B cell (primary cell): ENCODE measurements at regions not wholly inside any gene's neighbourhood (a gene's known extent, or its start where the extent isn't known, plus 50 kb on each side); places are given as distances from the start of the nearest gene placed in this dataset.

Source experiments
- ATAC-seq: fragments of 200-7000 bp; cut with Tn5 transposase; one replicate; pipeline ENCODE4 v1.10.0; 2021; ENCODE audit warnings: low read depth, mild to moderate bottlenecking, moderate number of reproducible peaks, moderate library complexity
- CTCF ChIA-PET: fragments of 350-600 bp; sonication (Branson Sonifier 250); formaldehyde crosslinking; loops from one replicate; lab custom pipeline; 2021; ENCODE audit warnings: antibody characterized with exemption, inconsistent platforms; lab: Charles Lee
- POLR2A ChIA-PET: fragments of 350-600 bp; sonication (Branson Sonifier 250); formaldehyde crosslinking; loops from one replicate; lab custom pipeline; 2021; ENCODE audit warnings: antibody characterized with exemption; lab: Charles Lee
- DNase-seq: peaks from one replicate; pipeline ENCODE4 v3.0.0; 2013
- H2AFZ ChIP-seq: 2 replicates; pipeline ENCODE4 v1.6.1; 2012; ENCODE audit warnings: mild to moderate bottlenecking, low read depth, low read length; ENCODE audit not compliant: insufficient read depth, poor library complexity, severe bottlenecking
- H3K27ac ChIP-seq, 2 donors: 1 replicate in 1 of 2; 2 replicates in 1 of 2; pipeline ENCODE4 v1.5.1; 2012 to 2013; ENCODE audit warnings: low read length in 2 of 2, mild to moderate bottlenecking in 2 of 2, moderate library complexity in 1 of 2
- H3K27me3 ChIP-seq, 4 experiments: fragments of 200-600 bp in 1 of 4; sonication (generic) in 1 of 4; replicated peaks in 1 of 4; 1 replicate in 2 of 4; 2 replicates in 2 of 4; pipeline versions ENCODE4 v1.6.1 to v1.7.0; 2013 to 2016; ENCODE audit warnings: low read length in 3 of 4, mild to moderate bottlenecking in 2 of 4, mixed read lengths in 1 of 4, moderate library complexity in 1 of 4; ENCODE audit not compliant: insufficient read depth in 4 of 4, control insufficient read depth in 3 of 4; ENCODE audit errors: control extremely low read depth in 1 of 4
- H3K36me3 ChIP-seq, 2 experiments: replicated peaks in 1 of 2; 1 replicate in 1 of 2; 2 replicates in 1 of 2; pipeline versions ENCODE4 v1.6.1 to v1.7.1; 2013; ENCODE audit warnings: low read length in 1 of 2; ENCODE audit not compliant: insufficient read depth in 2 of 2, control insufficient read depth in 1 of 2; ENCODE audit errors: control extremely low read depth in 1 of 2, extremely low read depth in 1 of 2
- H3K4me1 ChIP-seq, 2 donors: fragments of 200-600 bp in 1 of 2; sonication (generic) in 1 of 2; 1 replicate in 1 of 2; 2 replicates in 1 of 2; pipeline versions ENCODE4 v1.5.1 to v1.6.1; 2013 to 2017; ENCODE audit warnings: low read length in 2 of 2; ENCODE audit not compliant: control insufficient read depth in 2 of 2, insufficient read depth in 2 of 2
- H3K4me2 ChIP-seq: replicated peaks from 2 replicates; pipeline ENCODE3; 2012; ENCODE audit warnings: mild to moderate bottlenecking, low read depth, low read length; ENCODE audit not compliant: poor library complexity, severe bottlenecking
- H3K4me3 ChIP-seq, 5 experiments: fragments of 200-600 bp in 1 of 5; sonication (generic) in 1 of 5; 1 replicate in 3 of 5; 2 replicates in 2 of 5; pipeline versions ENCODE4 v1.5.1 to v1.7.0; 2011 to 2016; ENCODE audit warnings: low read length in 4 of 5, mild to moderate bottlenecking in 4 of 5, low read depth in 2 of 5, control low read depth in 1 of 5, moderate library complexity in 1 of 5; ENCODE audit not compliant: insufficient read depth in 1 of 5; ENCODE audit errors: control extremely low read depth in 1 of 5, extremely low read depth in 1 of 5
- H3K79me2 ChIP-seq: fragments of 200-600 bp; sonication (generic); one replicate; pipeline ENCODE4 v1.6.0; 2016; ENCODE audit warnings: low read length; ENCODE audit not compliant: control insufficient read depth, insufficient read depth
- H3K9ac ChIP-seq: fragments of 200-600 bp; sonication (generic); 2 replicates; pipeline ENCODE4 v1.6.1; 2017; ENCODE audit warnings: mild to moderate bottlenecking, low read length, moderate library complexity
- H3K9me3 ChIP-seq, 3 donors: one replicate each; pipeline versions ENCODE4 v1.6.1 to v1.7.1; 2013; ENCODE audit warnings: low read length in 2 of 3; ENCODE audit not compliant: control insufficient read depth in 2 of 3, insufficient read depth in 1 of 3; ENCODE audit errors: control extremely low read depth in 1 of 3
- H4K20me1 ChIP-seq: 2 replicates; pipeline ENCODE4 v1.6.0; 2012; ENCODE audit warnings: mild to moderate bottlenecking, low read length; ENCODE audit not compliant: insufficient read depth, control insufficient read depth, poor library complexity, severe bottlenecking
- H3K27ac Mint-ChIP-seq: one replicate; pipeline ENCODE4 v1.8.0; 2021; ENCODE audit warnings: mixed read lengths
- H3K27me3 Mint-ChIP-seq: one replicate; pipeline ENCODE4 v1.8.0; 2021; ENCODE audit warnings: mixed read lengths
- H3K4me1 Mint-ChIP-seq: one replicate; pipeline ENCODE4 v1.8.0; 2021; ENCODE audit warnings: mixed read lengths
- H3K4me3 Mint-ChIP-seq: one replicate; pipeline ENCODE4 v1.8.0; 2021; ENCODE audit warnings: mixed read lengths
- H3K9me3 Mint-ChIP-seq: one replicate; pipeline ENCODE4 v1.8.0; 2022; ENCODE audit warnings: mixed read lengths; ENCODE audit not compliant: insufficient read depth
- EZH2 ChIP-seq: IDR thresholded peaks from 2 replicates; pipeline ENCODE4 v1.6.1; 2012; ENCODE audit warnings: borderline replicate concordance, low read depth, mild to moderate bottlenecking, moderate library complexity, low read length; ENCODE audit not compliant: insufficient read depth, poor library complexity, severe bottlenecking
- WGBS: methylation state at CpG from one replicate; pipeline ENCODE4 v1.1.5; 2013; ENCODE audit warnings: missing lambda C conversion rate; ENCODE audit not compliant: insufficient coverage; 5-methylcytosine and 5-hydroxymethylcytosine counted together
- intact Hi-C: fragments of 100-400 bp; cut with micrococcal nuclease; formaldehyde crosslinking; loops from one replicate; pipeline ENCODE4 v1.10.0; 2022
- TF ChIP-seq, protein P1 (sequence below): fragments of 200-600 bp; IDR thresholded peaks from one replicate; pipeline ENCODE4 v1.8.0; 2022; ENCODE audit warnings: antibody characterized with exemption, mild to moderate bottlenecking

DNA sequence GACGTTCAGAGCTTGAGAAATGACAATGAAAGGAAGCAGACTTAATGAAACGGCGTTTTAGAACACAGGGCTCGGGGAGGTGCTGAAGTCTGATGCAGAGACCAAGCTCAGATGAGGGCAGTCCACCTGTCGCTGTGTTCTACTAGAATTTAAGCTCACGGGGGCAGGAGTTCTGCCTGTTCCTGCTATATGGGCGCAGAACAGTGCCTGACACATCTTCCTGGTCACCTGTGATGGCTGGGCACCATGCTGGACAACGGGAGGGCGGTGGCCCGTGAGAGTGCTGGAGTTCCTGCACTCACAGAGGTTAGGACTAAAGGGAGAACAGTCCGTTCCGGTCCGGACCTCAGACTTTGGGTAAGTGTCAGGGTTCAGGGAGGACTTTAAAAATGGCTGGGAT, 130.6 kb downstream of the ERMARD start:
- H3K27ac ChIP-seq: no peak overlapping the region
- no peak overlapping the region for H3K4me2 ChIP-seq
- H3K4me1 ChIP-seq: no peaks in the 10 kb centered on the region
- no peaks in the 10 kb centered on the region for H3K9me3 ChIP-seq
- peaks cover 42% of the 10 kb centered on the region for H3K27me3 Mint-ChIP-seq
- ChIA-PET POLR2A (no interaction called here), CTCF (interaction anchor here (0.9 kb wide), 1 partner anchor 50 kb away, joined by 3 read pairs; no protein-coding TSS in a partner anchor)
- no peaks in the 10 kb centered on the region for H3K36me3 ChIP-seq
- no peak overlapping the region for H3K4me3 ChIP-seq
- no peak for DNase-seq
- 82% methylated on average over 13 of the region's 13 CpGs for WGBS
- H3K27me3 ChIP-seq: peaks cover 0 to 17% (median 6%) of the 10 kb centered on the region in 4 experiments
- TF ChIP-seq, protein P1, sequence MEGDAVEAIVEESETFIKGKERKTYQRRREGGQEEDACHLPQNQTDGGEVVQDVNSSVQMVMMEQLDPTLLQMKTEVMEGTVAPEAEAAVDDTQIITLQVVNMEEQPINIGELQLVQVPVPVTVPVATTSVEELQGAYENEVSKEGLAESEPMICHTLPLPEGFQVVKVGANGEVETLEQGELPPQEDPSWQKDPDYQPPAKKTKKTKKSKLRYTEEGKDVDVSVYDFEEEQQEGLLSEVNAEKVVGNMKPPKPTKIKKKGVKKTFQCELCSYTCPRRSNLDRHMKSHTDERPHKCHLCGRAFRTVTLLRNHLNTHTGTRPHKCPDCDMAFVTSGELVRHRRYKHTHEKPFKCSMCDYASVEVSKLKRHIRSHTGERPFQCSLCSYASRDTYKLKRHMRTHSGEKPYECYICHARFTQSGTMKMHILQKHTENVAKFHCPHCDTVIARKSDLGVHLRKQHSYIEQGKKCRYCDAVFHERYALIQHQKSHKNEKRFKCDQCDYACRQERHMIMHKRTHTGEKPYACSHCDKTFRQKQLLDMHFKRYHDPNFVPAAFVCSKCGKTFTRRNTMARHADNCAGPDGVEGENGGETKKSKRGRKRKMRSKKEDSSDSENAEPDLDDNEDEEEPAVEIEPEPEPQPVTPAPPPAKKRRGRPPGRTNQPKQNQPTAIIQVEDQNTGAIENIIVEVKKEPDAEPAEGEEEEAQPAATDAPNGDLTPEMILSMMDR: no peak
- TF ChIP-seq EZH2: no peak
- H4K20me1 ChIP-seq: no peaks in the 10 kb centered on the region
- H3K4me1 Mint-ChIP-seq: no peaks in the 10 kb centered on the region
- H3K27ac Mint-ChIP-seq: no peak overlapping the region
- H3K9ac ChIP-seq: no peak overlapping the region
- H2AFZ ChIP-seq: no peak overlapping the region
- intact Hi-C loops: no loop called here
- ATAC-seq: no peak
- no peaks in the 10 kb centered on the region for H3K79me2 ChIP-seq
- H3K9me3 Mint-ChIP-seq: no peaks in the 10 kb centered on the region
- no peak overlapping the region for H3K4me3 Mint-ChIP-seq

DNA sequence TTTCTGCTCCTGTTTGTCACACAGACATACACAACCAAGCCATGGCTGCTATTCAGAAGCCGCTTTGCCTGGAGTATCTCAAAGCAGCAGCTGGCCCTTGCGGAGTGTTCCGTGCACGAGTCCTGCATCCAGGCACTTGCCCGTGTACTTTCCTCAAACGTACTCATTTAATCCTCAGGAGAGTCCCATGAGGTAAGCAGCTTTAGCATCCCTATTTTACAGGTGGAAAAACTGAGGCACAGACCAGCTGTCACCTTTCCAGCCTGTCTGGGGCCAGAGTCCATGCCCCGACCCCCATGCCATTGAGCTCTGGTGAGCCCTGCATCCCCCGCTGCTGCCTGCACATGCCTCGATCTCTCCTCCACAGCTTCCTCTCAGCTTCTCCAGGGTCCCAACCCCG, 130.0 kb downstream of the ERMARD start:
- Histone ChIP-seq H3K4me1 (no peaks in the 10 kb centered on the region), H3K9me3 (no peaks in the 10 kb centered on the region), H2AFZ (no peak overlapping the region), H4K20me1 (no peaks in the 10 kb centered on the region), H3K27me3 (peaks cover 0 to 17% (median 6%) of the 10 kb centered on the region in 4 experiments), H3K4me2 (no peak overlapping the region), H3K4me3 (no peak overlapping the region), H3K27ac (no peak overlapping the region), H3K79me2 (no peaks in the 10 kb centered on the region), H3K36me3 (no peaks in the 10 kb centered on the region), H3K9ac (no peak overlapping the region)
- Mint-ChIP-seq H3K27ac (no peak overlapping the region), H3K27me3 (peaks cover 42% of the 10 kb centered on the region), H3K4me1 (no peaks in the 10 kb centered on the region), H3K4me3 (no peak overlapping the region), H3K9me3 (no peaks in the 10 kb centered on the region)
- POLR2A ChIA-PET: no interaction called here
- DNase-seq: no peak
- WGBS: 96% methylated on average over 8 of the region's 10 CpGs
- intact Hi-C loops: no loop called here
- TF ChIP-seq, protein P1: no peak
- no peak for TF ChIP-seq EZH2
- CTCF ChIA-PET: interaction anchor here (0.9 kb wide), 1 partner anchor 50 kb away, joined by 3 read pairs; no protein-coding TSS in a partner anchor
- no peak for ATAC-seq
